GM12891 (cell line): ENCODE measurements at regions not wholly inside any gene's neighbourhood (a gene's known extent, or its start where the extent isn't known, plus 50 kb on each side); places are given as distances from the start of the nearest gene placed in this dataset.

Experiments used
- POLR2A ChIP-seq: IDR thresholded peaks from 2 replicates; pipeline ENCODE4 v1.6.1; 2011; ENCODE audit warnings: low read depth, low read length, control low read depth
- POLR2AphosphoS5 ChIP-seq: IDR thresholded peaks from 2 replicates; pipeline ENCODE4 v1.6.1; 2011; ENCODE audit warnings: low read depth, low read length, control low read depth
- POU2F2 ChIP-seq: IDR thresholded peaks from 2 replicates; pipeline ENCODE4 v1.6.1; 2011; ENCODE audit warnings: low read depth, mild to moderate bottlenecking, control low read depth, low read length, moderate library complexity
- TAF1 ChIP-seq: IDR thresholded peaks from 2 replicates; pipeline ENCODE4 v1.6.1; 2011; ENCODE audit warnings: low read depth, low read length, control low read depth

GRCh38 chr4:65069177-65069576 is 601.1 kb downstream of the EPHA5 start:
- no peak for TF ChIP-seq POLR2AphosphoS5
- no peak for TF ChIP-seq TAF1
- TF ChIP-seq POLR2A = no peak
- TF ChIP-seq POU2F2 = no peak
